ENCODE measurements at regions not wholly inside any gene's neighbourhood (a gene's known extent, or its start where the extent isn't known, plus 50 kb on each side); places are given as distances from the start of the nearest gene placed in this dataset.

- no peak for ATAC-seq
- no peak for TF ChIP-seq CTCF (IDR thresholded peaks at IDR 0.05)
- Histone ChIP-seq H3K4me3 (no peak overlapping the region), H3K4me1 (ENCODE audit: low read depth) (peaks cover 8% of the 10 kb centered on the region), H3K36me3 (ENCODE audit: low read depth) (no peaks in the 10 kb centered on the region), H3K9me3 (no peaks in the 10 kb centered on the region)
- intact Hi-C loops (cut with DNase I, micrococcal nuclease): no loop called here
- no peak for DNase-seq
These were observed 67.9 kb upstream of the ZNF462 start for GRCh38 chr9:106795031-106795430.

- Histone ChIP-seq H3K9me3 (no peaks in the 10 kb centered on the region), H3K4me1 (ENCODE audit: low read depth) (peaks cover 8% of the 10 kb centered on the region), H3K36me3 (ENCODE audit: low read depth) (no peaks in the 10 kb centered on the region), H3K4me3 (no peak overlapping the region)
- ATAC-seq: no peak
- no peak for TF ChIP-seq CTCF (IDR thresholded peaks at IDR 0.05)
- intact Hi-C loops (cut with DNase I, micrococcal nuclease): no loop called here
- DNase-seq: no peak
These were observed 66.2 kb upstream of the ZNF462 start for GRCh38 chr9:106796771-106797170.

GRCh38 chr9:106797299-106797698, 65.7 kb upstream of the ZNF462 start:
- intact Hi-C loops (cut with DNase I, micrococcal nuclease): no loop called here
- DNase-seq: peak in 2 of 3 donors; percentile 42 to 68

GRCh38 chr9:106798016-106798799, 64.8 kb upstream of the ZNF462 start:
- TF ChIP-seq CTCF (IDR thresholded peaks at IDR 0.05): no peak
- Histone ChIP-seq H3K36me3 (ENCODE audit: low read depth) (no peaks in the 10 kb centered on the region), H3K9me3 (no peaks in the 10 kb centered on the region), H3K4me3 (no peak overlapping the region), H3K4me1 (ENCODE audit: low read depth) (peaks cover 8% of the 10 kb centered on the region)
- intact Hi-C loops (cut with DNase I, micrococcal nuclease): no loop called here
- DNase-seq: no peak
- no peak for ATAC-seq

More at GRCh38 chr9:106797299-106797698, 65.7 kb upstream of the ZNF462 start:
- Histone ChIP-seq H3K4me3 (no peak overlapping the region), H3K4me1 (ENCODE audit: low read depth) (peaks cover 8% of the 10 kb centered on the region), H3K9me3 (no peaks in the 10 kb centered on the region), H3K36me3 (ENCODE audit: low read depth) (no peaks in the 10 kb centered on the region)
- no peak for TF ChIP-seq CTCF (IDR thresholded peaks at IDR 0.05)
- ATAC-seq: peak; percentile 93

GRCh38 chr9:106799152-106799551, 63.8 kb upstream of the ZNF462 start:
- no peak for TF ChIP-seq CTCF (IDR thresholded peaks at IDR 0.05)
- DNase-seq (no peak), ATAC-seq (no peak)
- Histone ChIP-seq H3K4me3 (no peak overlapping the region), H3K4me1 (ENCODE audit: low read depth) (peaks cover 8% of the 10 kb centered on the region), H3K36me3 (ENCODE audit: low read depth) (no peaks in the 10 kb centered on the region), H3K9me3 (no peaks in the 10 kb centered on the region)
- intact Hi-C loops (cut with DNase I, micrococcal nuclease): no loop called here
